DND-41 (cell line): ENCODE measurements at regions not wholly inside any gene's neighbourhood (a gene's known extent, or its start where the extent isn't known, plus 50 kb on each side); places are given as distances from the start of the nearest gene placed in this dataset.

Experiments
- ATAC-seq: fragments of 200-7000 bp; cut with Tn5 transposase; 3 replicates; pipeline ENCODE4 v1.9.1; 2021; ENCODE audit warnings: low read depth; ENCODE audit not compliant: insufficient read depth
- DNase-seq: peaks from one replicate; pipeline ENCODE4 v3.0.0-alpha.2; 2020
- H2AFZ ChIP-seq: 2 replicates; pipeline ENCODE4 v1.6.0; 2012; ENCODE audit warnings: low read depth, low read length
- H3K27ac ChIP-seq: 2 replicates; pipeline ENCODE4 v1.5.1; 2012; ENCODE audit warnings: low read length, inconsistent platforms
- H3K27me3 ChIP-seq: fragments of 200-600 bp; sonication (generic); 2 replicates; pipeline ENCODE4 v1.6.0; 2012; ENCODE audit warnings: low read length, mild to moderate bottlenecking, inconsistent platforms; ENCODE audit not compliant: insufficient read depth, poor library complexity
- H3K36me3 ChIP-seq: 2 replicates; pipeline ENCODE4 v1.5.1; 2012; ENCODE audit warnings: low read length, inconsistent platforms; ENCODE audit not compliant: insufficient read depth
- H3K4me1 ChIP-seq: 2 replicates; pipeline ENCODE4 v1.5.1; 2012; ENCODE audit warnings: mild to moderate bottlenecking, low read length; ENCODE audit not compliant: insufficient read depth
- H3K4me2 ChIP-seq: 2 replicates; pipeline ENCODE4 v1.6.0; 2012; ENCODE audit warnings: mild to moderate bottlenecking, moderate library complexity, low read length, inconsistent platforms; ENCODE audit not compliant: insufficient read depth
- H3K4me3 ChIP-seq, 2 experiments: fragments of 200-600 bp in 1 of 2; shearing (Covaris generic) in 1 of 2; 2 replicates each; pipeline ENCODE4 v1.5.1; 2012 to 2016; ENCODE audit warnings: inconsistent platforms in 2 of 2, low read length in 2 of 2, mild to moderate bottlenecking in 2 of 2, low read depth in 1 of 2, moderate library complexity in 1 of 2
- H3K79me2 ChIP-seq: 2 replicates; pipeline ENCODE4 v1.6.0; 2012; ENCODE audit warnings: low read length, inconsistent platforms; ENCODE audit not compliant: insufficient read depth
- H3K9ac ChIP-seq: 2 replicates; pipeline ENCODE4 v1.6.0; 2012; ENCODE audit warnings: low read depth, mild to moderate bottlenecking, inconsistent platforms, low read length, moderate library complexity
- H3K9me3 ChIP-seq: 2 replicates; pipeline ENCODE4 v1.5.1; 2012; ENCODE audit warnings: low read length, moderate library complexity, mild to moderate bottlenecking, inconsistent platforms; ENCODE audit not compliant: insufficient read depth, severe bottlenecking
- H4K20me1 ChIP-seq: 2 replicates; pipeline ENCODE4 v1.6.0; 2012; ENCODE audit warnings: low read length; ENCODE audit not compliant: insufficient read depth
- CTCF ChIP-seq: IDR thresholded peaks from 2 replicates; pipeline ENCODE4 v1.5.1; 2012; ENCODE audit warnings: borderline replicate concordance, low read length, moderate library complexity, mild to moderate bottlenecking; ENCODE audit not compliant: poor library complexity, severe bottlenecking; ENCODE audit errors: extremely low read depth
- EZH2 ChIP-seq: IDR thresholded peaks from 3 replicates; pipeline ENCODE4 v1.6.1; 2012; ENCODE audit warnings: borderline replicate concordance, low read depth, mild to moderate bottlenecking, moderate library complexity, low read length, inconsistent platforms; ENCODE audit not compliant: severe bottlenecking

DNA sequence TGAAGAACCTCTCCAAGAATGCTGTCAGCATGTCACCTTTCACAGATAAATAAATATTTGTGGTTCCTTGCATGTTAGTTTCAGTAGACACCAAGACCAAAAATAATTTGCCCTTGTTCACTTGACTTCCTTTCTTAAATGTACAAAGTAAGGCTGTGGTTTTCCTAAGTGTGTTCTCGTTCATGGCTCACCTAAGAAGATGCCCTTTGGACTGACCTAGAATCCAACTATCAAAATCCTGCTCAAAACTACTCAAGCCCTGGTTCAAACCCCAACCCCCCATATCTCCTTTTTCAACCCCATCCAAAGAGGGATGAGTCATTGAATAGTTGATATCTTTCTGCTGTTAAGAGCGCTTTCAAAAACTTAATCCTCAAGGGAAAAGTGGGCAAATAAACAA is 247.8 kb upstream of the ZNF507 start:
- peaks cover 4% of the 10 kb centered on the region for H3K27me3 ChIP-seq
- TF ChIP-seq CTCF: no peak
- TF ChIP-seq EZH2: no peak
- no peaks in the 10 kb centered on the region for H3K79me2 ChIP-seq
- no peaks in the 10 kb centered on the region for H3K9me3 ChIP-seq
- no peak for DNase-seq
- no peak overlapping the region for H2AFZ ChIP-seq
- no peak overlapping the region for H3K4me2 ChIP-seq
- H3K9ac ChIP-seq: no peak overlapping the region
- no peaks in the 10 kb centered on the region for H3K4me1 ChIP-seq
- no peaks in the 10 kb centered on the region for H4K20me1 ChIP-seq
- H3K4me3 ChIP-seq: no peak overlapping the region
- ATAC-seq: no peak
- H3K27ac ChIP-seq: no peak overlapping the region
- H3K36me3 ChIP-seq: no peaks in the 10 kb centered on the region

DNA sequence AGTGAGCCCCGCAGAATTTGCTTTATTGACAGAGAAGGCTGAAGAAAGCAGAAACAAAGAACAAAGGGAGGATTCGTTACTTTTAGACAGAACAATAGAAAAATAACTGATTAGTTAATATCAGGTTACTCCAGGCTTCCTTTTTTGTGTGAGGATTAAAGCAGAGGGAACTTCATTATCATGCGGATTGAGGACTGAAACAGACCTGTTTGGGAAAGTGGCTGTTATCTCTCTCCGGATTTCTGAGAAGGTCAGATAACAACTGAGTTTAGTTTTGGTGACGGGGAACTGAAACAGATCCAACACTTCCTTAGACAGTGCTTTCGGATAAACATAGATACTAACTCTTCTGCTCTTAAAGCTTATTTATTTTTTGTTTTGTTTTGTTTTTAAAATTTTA is 246.4 kb upstream of the ZNF507 start:
- Histone ChIP-seq H2AFZ (no peak overlapping the region), H3K79me2 (no peaks in the 10 kb centered on the region), H3K36me3 (no peaks in the 10 kb centered on the region), H3K9ac (no peak overlapping the region), H3K27me3 (peaks cover 4% of the 10 kb centered on the region), H3K4me2 (no peak overlapping the region), H3K4me3 (no peak overlapping the region), H3K4me1 (no peaks in the 10 kb centered on the region), H3K27ac (no peak overlapping the region), H4K20me1 (no peaks in the 10 kb centered on the region), H3K9me3 (no peaks in the 10 kb centered on the region)
- ATAC-seq (no peak), DNase-seq (no peak)
- TF ChIP-seq EZH2 (no peak), CTCF (no peak)

GRCh38 chr19:32101206-32101605 is 244.2 kb upstream of the ZNF507 start:
- TF ChIP-seq EZH2 (no peak), CTCF (no peak)
- Histone ChIP-seq H3K4me3 (no peak overlapping the region), H3K36me3 (no peaks in the 10 kb centered on the region), H3K9ac (no peak overlapping the region), H3K4me1 (no peaks in the 10 kb centered on the region), H3K27ac (no peak overlapping the region), H3K9me3 (no peaks in the 10 kb centered on the region), H4K20me1 (no peaks in the 10 kb centered on the region), H3K27me3 (no peaks in the 10 kb centered on the region), H3K79me2 (no peaks in the 10 kb centered on the region), H3K4me2 (no peak overlapping the region), H2AFZ (no peak overlapping the region)
- no peak for ATAC-seq
- no peak for DNase-seq

DNA sequence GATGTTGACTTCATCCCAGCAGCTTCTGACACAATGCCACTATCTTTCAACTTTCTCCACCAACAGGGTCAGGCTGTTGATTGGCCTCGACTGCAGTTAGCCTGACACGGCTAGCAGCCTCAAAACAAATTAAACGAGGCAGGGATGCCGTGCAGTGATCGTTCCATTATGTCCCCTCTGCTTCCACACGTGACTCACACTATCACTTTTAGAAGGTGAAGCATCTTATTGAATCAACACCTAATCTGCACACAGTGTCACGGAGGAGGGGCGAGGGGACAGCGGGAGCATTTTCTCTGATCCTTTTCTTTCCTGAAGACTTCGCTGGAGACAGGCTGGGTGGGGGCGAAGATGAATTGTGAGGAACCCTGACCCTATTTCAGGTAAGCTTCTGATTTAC is 241.9 kb upstream of the ZNF507 start:
- Histone ChIP-seq H3K9me3 (no peaks in the 10 kb centered on the region), H3K4me3 (no peak overlapping the region), H3K4me2 (no peak overlapping the region), H3K27ac (no peak overlapping the region), H3K4me1 (no peaks in the 10 kb centered on the region), H4K20me1 (no peaks in the 10 kb centered on the region), H2AFZ (no peak overlapping the region), H3K9ac (no peak overlapping the region), H3K27me3 (no peaks in the 10 kb centered on the region), H3K36me3 (no peaks in the 10 kb centered on the region), H3K79me2 (no peaks in the 10 kb centered on the region)
- ATAC-seq (no peak), DNase-seq (no peak)
- TF ChIP-seq EZH2 (no peak), CTCF (no peak)
